GM13976 (cell line): ENCODE measurements at regions not wholly inside any gene's neighbourhood (a gene's known extent, or its start where the extent isn't known, plus 50 kb on each side); places are given as distances from the start of the nearest gene placed in this dataset.
"Not testable (repeated sequence)": the region's sequence is repeated elsewhere in the genome, so short reads cannot be mapped to it uniquely, and the experiment has no call there.

Source experiments
- DNase-seq: peaks from one replicate; pipeline ENCODE4 v3.0.0; 2012; ENCODE audit warnings: low spot score
- in situ Hi-C: fragments of 300-500 bp; cut with MboI; formaldehyde crosslinking; loops from one replicate; pipeline ENCODE4 v1.12.0; 2022; ENCODE audit warnings: low sequenced_read_pairs, mixed read lengths, inconsistent platforms; ENCODE audit not compliant: unreplicated experiment
- TF ChIP-seq, protein P1 (sequence below): IDR thresholded peaks from 2 replicates; pipeline ENCODE4 v1.5.1; 2012; ENCODE audit warnings: borderline replicate concordance, mild to moderate bottlenecking; ENCODE audit not compliant: insufficient read depth; ENCODE audit errors: extremely low read depth, missing control alignments, control extremely low read depth

DNA sequence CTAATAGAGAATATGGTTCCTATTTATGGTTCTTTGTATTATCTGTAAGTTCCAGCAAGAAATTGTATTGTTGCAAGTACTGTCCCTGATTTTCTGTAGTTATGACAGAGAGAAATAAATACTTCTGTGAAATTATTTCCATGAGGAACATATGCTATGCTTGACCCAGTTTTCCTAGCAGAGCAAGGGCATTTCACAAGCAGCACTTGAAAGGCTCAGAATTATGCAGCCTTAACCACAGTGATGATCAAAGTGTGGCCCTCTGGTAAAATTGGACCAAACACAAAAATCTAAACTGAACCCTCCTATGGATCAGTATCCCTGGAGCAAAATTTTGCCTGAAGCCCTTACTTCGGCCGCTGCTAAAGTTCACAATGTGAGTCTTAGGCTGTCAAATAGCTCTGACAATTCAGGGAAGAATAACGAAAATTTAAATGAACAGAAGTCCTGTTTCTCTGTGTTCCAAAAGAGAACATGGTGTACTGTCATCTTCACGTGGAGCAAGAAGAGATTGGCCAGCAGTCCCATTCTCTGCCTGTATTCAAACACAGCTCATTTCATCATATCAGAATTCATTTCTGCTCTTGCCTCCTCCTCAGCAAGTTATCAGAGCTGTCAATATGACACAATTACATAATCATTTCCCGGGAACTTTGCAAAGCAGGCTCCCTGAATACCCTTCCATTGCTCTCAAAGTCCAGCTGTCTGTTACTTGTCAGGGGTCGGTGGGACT is 471.9 kb downstream of the RPS29 start:
- TF ChIP-seq, protein P1, sequence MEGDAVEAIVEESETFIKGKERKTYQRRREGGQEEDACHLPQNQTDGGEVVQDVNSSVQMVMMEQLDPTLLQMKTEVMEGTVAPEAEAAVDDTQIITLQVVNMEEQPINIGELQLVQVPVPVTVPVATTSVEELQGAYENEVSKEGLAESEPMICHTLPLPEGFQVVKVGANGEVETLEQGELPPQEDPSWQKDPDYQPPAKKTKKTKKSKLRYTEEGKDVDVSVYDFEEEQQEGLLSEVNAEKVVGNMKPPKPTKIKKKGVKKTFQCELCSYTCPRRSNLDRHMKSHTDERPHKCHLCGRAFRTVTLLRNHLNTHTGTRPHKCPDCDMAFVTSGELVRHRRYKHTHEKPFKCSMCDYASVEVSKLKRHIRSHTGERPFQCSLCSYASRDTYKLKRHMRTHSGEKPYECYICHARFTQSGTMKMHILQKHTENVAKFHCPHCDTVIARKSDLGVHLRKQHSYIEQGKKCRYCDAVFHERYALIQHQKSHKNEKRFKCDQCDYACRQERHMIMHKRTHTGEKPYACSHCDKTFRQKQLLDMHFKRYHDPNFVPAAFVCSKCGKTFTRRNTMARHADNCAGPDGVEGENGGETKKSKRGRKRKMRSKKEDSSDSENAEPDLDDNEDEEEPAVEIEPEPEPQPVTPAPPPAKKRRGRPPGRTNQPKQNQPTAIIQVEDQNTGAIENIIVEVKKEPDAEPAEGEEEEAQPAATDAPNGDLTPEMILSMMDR = no peak
- in situ Hi-C loops = no loop called here
- DNase-seq = no peak

DNA sequence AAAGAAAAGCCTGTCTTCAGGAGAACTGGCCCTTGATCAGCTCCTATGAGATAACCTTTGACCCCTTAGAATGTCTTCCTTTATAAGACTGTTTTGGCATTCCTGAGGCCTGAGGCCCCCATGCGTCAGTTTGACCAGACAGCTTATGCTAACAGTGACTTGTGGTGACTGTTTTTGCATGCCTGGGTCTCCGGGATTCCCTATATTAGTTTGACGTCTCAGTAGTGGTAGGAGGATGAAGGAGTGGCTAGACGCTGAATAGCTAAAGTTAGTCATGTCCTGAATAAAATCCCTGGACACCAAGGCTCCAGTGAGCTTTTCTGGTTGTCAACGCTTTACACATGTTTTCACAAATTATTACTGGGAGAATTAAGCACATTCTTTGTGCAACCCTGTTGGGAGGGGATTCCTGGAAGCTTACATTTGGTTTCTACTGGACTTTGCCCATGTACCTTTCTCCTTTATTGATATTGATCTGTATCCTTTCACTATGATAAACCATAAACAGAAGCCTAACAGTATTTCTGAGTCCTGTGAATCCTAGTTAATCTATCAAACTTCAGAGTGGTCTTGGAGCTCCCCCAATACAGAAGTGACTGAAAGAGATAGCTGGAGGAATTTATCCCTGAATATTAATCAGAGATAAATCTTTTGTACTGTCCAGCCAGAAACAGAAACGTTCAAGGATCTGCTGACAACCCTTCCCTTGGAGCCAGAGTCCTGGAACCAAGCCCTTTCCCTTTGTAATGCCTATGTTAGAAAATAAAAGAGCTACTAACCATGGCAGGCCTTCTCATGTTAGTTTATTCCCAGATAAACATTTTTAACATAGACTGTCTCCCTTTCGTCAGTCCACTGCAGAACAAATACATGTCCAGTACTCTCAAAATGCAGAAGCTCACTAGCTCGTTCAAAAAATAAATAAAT is 479.2 kb downstream of the RPS29 start:
- in situ Hi-C loops = no loop called here
- no peak for DNase-seq
- TF ChIP-seq, protein P1 = no peak

DNA sequence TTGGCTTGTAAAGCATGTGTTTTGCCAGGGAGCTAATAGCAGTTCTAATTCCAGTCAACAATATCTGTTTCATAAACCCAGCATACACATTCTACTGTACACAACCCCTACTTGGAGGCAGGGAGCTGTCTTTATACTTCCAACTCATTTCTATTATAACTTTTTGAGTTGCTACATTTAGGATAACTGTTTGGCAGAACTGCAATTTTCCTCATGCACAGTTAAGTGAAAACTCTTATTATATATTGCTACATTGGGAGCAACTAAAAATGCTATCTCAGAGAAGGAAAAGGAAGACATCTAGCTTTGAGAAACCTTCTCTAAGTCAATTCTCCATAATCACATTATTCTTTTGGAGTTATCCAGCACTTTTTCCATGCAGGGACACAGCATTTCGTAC is 480.2 kb downstream of the RPS29 start:
- in situ Hi-C loops = no loop called here
- no peak for DNase-seq
- TF ChIP-seq, protein P1 = no peak

DNA sequence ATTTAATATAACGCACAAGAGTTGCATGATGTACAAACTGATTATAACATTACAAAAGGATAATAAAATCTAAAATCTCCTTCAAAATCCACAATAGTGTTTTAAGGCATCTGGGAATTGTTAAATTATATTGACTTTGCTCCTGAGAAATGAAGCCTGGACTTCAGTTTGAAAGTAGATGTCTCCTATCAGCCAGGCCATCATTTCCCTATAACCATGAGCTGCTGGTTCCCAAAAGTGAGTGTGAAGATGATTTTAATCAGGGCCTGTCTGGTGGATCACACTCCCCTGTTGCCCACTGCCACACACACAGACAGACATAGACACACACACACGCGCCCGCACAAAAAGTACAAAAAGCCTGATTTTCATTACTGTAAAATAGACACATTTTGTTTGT is 480.7 kb downstream of the RPS29 start:
- DNase-seq = no peak
- TF ChIP-seq, protein P1 = no peak
- in situ Hi-C loops = no loop called here

DNA sequence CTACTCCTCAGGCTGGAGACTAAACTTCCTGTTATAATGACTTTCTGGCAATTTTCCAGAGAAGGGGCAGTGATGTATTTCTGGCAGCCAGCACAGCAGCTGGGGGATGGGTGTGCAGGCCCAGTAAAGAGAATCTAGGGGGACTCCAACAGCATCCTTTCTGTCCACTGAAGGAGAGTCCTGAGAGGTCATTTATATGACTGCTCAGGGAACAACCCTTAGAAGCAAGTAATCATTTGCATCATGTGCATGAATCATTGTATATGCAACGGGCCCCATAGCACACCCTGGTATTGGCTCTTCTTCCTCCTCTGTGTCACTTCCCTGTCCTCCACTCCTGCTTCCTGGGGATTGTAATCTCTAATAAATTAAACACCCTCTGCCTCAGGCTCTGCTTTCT is 493.8 kb downstream of the RPS29 start:
- TF ChIP-seq, protein P1 = no peak
- no peak for DNase-seq
- in situ Hi-C loops = no loop called here

DNA sequence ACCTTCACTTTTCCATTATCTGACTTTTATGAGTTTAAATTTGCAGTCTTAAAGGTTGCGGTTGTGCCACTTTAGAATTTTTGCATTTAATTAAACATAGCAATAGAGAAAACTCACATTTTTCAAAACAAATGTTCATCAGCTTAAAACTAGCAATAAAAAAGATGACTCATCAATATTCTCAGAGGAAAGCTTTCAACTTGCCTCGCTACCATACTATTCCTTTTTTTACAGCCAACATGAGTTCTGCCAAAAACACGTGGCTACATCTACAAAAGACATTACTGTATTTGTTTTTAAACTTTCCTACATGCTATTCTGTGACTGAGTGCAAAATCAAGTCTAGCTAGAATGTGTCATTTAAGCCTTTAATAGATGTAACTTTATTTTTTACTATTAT is 497.1 kb downstream of the RPS29 start:
- TF ChIP-seq, protein P1 = no peak

DNA sequence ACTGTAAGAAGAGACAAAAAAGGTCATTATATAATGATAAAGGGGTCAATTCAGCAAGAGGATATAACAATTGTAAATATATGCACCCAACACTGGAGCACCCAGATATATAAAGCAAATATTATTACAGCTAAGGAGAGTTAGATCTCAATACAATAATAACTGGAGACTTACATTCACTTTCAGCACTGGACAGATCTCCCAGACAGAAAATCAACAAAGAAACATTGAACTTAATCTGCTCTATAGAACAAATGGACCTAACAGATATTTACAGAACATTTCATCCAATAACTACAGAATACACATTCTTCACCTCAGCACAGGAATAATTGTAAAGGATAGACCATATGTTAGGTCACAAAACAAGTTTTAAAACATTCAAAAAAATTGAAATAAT is 512.9 kb downstream of the RPS29 start:
- DNase-seq, in situ Hi-C loops: not testable (repeated sequence)

More for the DNA sequence above, 497.1 kb downstream of the RPS29 start:
- no peak for DNase-seq
- in situ Hi-C loops = no loop called here
